GM12874 (cell line): ENCODE measurements at regions not wholly inside any gene's neighbourhood (a gene's known extent, or its start where the extent isn't known, plus 50 kb on each side); places are given as distances from the start of the nearest gene placed in this dataset.

Source experiments
- TF ChIP-seq, protein P1 (sequence below): IDR thresholded peaks from 2 replicates; pipeline ENCODE4 v1.5.1; 2011; ENCODE audit warnings: low read depth, mild to moderate bottlenecking, control low read depth, low read length, moderate library complexity; ENCODE audit not compliant: insufficient read depth

DNA sequence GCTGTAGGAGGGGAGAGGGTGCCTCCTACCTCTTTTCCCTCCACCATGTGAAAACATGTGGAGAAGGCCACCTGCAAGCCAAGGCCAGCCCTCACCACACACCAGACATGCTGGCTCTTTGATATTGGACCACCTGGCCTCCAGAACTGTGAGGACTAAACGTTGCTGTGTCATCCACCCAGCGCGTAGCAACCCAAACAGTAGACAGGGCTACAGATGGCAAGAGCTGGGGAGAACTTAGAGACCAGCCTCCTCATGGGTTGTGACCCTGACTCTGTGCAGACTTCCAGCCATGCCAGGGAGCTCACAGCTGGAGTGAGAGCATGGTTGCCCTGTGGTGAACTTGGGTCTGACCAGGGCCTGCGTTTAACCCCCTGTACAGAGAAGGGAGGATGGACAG, 195.9 kb upstream of the CST7 start:
- TF ChIP-seq, protein P1, sequence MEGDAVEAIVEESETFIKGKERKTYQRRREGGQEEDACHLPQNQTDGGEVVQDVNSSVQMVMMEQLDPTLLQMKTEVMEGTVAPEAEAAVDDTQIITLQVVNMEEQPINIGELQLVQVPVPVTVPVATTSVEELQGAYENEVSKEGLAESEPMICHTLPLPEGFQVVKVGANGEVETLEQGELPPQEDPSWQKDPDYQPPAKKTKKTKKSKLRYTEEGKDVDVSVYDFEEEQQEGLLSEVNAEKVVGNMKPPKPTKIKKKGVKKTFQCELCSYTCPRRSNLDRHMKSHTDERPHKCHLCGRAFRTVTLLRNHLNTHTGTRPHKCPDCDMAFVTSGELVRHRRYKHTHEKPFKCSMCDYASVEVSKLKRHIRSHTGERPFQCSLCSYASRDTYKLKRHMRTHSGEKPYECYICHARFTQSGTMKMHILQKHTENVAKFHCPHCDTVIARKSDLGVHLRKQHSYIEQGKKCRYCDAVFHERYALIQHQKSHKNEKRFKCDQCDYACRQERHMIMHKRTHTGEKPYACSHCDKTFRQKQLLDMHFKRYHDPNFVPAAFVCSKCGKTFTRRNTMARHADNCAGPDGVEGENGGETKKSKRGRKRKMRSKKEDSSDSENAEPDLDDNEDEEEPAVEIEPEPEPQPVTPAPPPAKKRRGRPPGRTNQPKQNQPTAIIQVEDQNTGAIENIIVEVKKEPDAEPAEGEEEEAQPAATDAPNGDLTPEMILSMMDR = no peak

DNA sequence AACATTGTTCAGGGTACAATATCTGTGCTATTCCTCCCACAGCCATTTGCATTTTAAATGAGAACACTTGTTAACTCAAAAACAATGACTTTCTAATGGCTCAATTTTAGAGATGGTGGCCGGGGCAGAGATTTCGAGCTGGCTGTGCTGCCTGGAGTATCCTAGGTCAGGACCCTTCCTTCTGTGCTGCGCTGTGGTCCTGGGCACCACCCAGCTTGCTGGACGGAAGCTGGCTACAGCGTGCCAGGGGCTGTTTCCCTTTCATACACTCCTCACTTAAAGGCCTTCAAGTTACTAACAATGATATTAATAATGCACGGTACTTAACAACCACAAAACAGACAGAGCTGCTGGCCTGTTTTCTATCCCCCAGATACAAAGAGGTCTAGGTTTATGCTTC, 194.4 kb upstream of the CST7 start:
- TF ChIP-seq, protein P1 = no peak

DNA sequence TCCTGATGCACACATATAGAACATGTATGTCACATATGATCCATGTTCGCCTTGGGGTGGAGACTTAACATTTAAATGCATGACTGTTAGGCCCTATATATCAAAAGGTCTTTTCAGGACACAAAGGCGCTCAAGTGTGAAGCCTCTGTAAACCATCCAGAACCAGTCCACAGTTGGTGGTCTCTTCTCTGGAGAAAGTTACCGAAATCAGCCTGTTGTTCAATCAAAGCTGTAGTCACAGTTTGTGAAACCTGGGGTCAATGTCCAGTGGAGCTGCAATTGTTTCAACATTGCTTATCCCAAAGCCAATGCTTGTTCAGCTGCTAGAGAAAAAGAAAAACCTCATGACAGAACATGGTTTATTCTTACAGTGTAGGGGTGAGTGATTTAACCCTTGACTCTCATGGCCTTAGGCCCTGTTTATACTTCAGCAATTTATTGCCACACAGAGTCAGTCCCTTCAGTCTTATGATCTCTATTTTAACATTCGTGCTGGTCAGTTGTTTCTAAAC, 193.6 kb upstream of the CST7 start:
- TF ChIP-seq, protein P1 = no peak

DNA sequence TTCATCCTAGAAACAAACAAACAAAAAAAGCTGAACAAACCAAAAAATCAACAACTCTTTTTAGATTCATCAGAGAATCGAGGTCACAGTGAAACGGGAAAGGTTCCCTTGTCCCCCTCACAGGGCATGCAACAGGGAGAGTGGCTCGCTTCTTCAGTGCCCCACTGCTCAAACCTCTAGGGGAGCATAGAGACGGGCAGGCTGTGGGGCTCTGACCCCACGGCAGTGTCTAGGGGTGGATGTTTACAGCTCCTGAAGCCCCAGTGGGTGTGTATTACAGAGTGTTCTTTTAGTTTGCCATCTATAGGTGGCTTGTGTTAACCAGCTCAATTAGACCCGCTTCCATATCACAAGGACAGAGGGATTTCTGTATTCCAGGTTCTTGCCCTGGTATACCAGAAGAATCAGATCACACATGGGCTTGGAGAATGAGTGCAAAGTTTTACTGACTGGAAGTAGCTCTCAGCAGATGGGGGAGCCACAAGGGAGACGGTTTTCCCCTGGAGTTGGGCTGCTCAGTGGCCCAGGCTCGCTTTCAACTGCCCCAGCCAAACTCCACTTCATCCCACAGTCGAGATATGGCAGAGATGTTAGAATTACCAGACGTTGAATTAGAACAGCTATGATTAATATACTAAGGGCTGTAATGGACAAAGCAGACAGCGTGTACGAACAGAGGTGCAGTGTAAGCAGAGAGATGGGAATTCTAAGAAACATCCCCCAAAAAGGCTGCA, 192.6 kb upstream of the CST7 start:
- TF ChIP-seq, protein P1 = no peak

DNA sequence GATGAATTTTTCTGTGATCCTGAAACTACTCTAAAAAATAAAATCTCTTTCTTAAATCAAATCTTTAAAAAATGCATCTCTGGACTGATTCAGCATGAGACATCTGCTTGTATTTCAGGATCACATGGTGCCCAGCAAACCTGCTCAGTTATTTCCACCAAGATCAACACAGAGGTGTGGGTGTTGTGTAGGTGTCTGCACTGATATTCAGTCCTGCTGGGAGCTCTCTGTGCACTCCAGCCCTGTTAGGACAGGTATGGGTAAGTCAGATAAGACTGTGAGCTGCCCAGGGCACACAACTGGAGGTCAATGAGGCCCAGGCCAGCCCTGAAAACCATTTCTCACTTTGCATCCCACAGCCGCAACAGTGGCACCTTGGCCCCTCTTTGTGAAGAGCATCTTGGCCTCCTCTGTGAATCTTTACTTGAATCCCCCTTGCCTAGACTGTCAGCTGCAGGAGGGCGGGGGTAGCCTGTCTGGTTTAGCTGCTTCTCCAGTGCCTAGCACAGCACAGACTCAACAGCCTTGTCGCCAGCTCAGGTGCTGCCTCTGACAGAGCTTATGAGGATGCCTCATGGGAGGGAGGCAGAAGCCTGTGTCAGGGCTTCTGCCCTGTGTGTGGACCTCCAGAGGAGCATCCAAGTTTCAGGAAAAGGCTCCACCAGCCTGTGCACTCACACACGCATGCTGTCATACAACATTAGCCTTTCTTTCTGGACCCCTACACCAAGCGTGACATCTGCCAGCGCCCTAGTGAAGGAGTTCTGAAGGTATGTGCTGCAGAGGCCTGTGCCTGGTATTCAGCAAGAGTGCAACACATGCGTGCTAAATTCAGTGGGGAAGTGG, 187.6 kb upstream of the CST7 start:
- TF ChIP-seq, protein P1 = no peak

DNA sequence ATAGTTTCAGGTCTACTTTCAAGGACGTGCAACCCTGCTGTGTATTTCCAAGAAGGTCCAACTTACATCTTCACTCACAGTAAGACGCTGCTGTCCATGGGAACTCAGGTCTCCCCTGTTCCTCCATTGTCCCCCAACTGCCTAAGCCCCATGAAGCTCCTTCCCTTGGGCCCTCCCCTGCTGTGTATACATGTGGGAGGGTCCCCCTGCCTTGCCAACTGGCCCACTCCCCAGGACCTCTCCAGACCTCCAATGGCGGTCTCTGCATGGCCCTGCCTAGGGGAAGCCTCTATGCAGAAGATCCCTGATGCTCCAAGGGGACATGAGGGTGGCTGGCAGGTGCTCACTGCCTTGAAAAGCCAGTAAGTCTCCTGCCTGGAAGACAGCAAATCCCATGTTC, 186.7 kb upstream of the CST7 start:
- TF ChIP-seq, protein P1 = no peak

DNA sequence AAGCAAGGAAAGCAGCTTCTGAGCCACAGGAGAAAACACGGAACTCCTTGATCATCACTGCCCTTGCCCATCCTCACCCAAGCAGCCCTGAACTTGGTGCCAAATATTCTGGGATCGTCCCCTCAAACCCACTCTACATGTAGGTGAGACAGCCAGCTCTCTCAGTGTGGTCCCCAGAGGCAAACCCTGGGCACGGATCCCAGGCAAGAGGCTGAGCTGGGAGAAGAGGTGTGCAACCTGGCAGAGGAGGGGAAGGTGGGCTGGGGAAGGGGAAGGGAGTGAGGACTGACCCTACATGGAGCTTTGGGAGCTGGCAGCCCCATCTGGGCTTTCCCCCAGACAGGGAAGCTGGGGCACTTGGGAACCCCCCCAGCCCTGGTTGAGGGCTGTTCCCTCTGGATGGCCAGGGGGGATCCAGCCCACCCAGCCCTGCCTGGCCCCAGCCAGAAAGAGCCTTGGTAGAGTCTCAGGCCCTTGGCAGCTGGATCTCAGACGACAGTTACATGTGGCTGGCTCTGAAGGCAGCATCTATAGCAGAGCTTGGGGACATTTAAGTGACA, 186.2 kb upstream of the CST7 start:
- TF ChIP-seq, protein P1 = no peak
